UCSD-AML1 (cell line): ENCODE measurements at regions not wholly inside any gene's neighbourhood (a gene's known extent, or its start where the extent isn't known, plus 50 kb on each side); places are given as distances from the start of the nearest gene placed in this dataset.
"Not testable (repeated sequence)": the region's sequence is repeated elsewhere in the genome, so short reads cannot be mapped to it uniquely, and the experiment has no call there.

Source experiments
- DNase-seq: peaks from one replicate; lab custom pipeline; 2025; ENCODE audit not compliant: unreplicated experiment; lab: John Stamatoyannopoulos, UW

GRCh38 chr12:42030588-42030987 is 114.1 kb downstream of the GXYLT1 start:
- no peak for DNase-seq

GRCh38 chr12:42027546-42027945 is 117.1 kb downstream of the GXYLT1 start:
- no peak for DNase-seq

GRCh38 chr12:42024495-42024830 is 120.2 kb downstream of the GXYLT1 start:
- DNase-seq = no peak

- DNase-seq = peak; percentile 75
Measured at GRCh38 chr12:42023733-42024494, 120.8 kb downstream of the GXYLT1 start.

- DNase-seq = not testable (repeated sequence)
Measured at GRCh38 chr12:42021937-42022336, 122.7 kb downstream of the GXYLT1 start.

GRCh38 chr12:42021469-42021868 is 123.2 kb downstream of the GXYLT1 start:
- peak; percentile 15 for DNase-seq

- DNase-seq = no peak
Measured at GRCh38 chr12:42020226-42020625, 124.4 kb downstream of the GXYLT1 start.

GRCh38 chr12:42019746-42020145 is 124.9 kb downstream of the GXYLT1 start:
- DNase-seq = no peak

- no peak for DNase-seq
Measured at GRCh38 chr12:42017051-42017450, 127.6 kb downstream of the GXYLT1 start.

GRCh38 chr12:42015051-42015461 is 129.6 kb downstream of the GXYLT1 start:
- DNase-seq = no peak

- not testable (repeated sequence) for DNase-seq
Measured at GRCh38 chr12:42012501-42012900, 132.2 kb downstream of the GXYLT1 start.

- DNase-seq = no peak
Measured at GRCh38 chr12:42010715-42011114, 134.0 kb downstream of the GXYLT1 start.

- no peak for DNase-seq
Measured at GRCh38 chr12:42010257-42010656, 134.4 kb downstream of the GXYLT1 start.

GRCh38 chr12:42008996-42009395 is 135.7 kb downstream of the GXYLT1 start:
- no peak for DNase-seq

- DNase-seq = no peak
Measured at GRCh38 chr12:42003031-42003430, 141.6 kb downstream of the GXYLT1 start.

- no peak for DNase-seq
Measured at GRCh38 chr12:42002563-42002962, 142.1 kb downstream of the GXYLT1 start.

GRCh38 chr12:41998436-41998835 is 146.2 kb downstream of the GXYLT1 start:
- no peak for DNase-seq

GRCh38 chr12:41993283-41993682 is 151.4 kb downstream of the GXYLT1 start:
- no peak for DNase-seq

- DNase-seq = no peak
Measured at GRCh38 chr12:41992692-41993215, 151.9 kb downstream of the GXYLT1 start.

GRCh38 chr12:41992022-41992421 is 152.7 kb downstream of the GXYLT1 start:
- no peak for DNase-seq

- no peak for DNase-seq
Measured at GRCh38 chr12:41988715-41989114, 156.0 kb downstream of the GXYLT1 start.

- DNase-seq = not testable (repeated sequence)
Measured at GRCh38 chr12:41986513-41986912, 158.2 kb downstream of the GXYLT1 start.

- no peak for DNase-seq
Measured at GRCh38 chr12:41983856-41984255, 160.8 kb downstream of the GXYLT1 start.
